Thyroid gland (tissue), 4 donors: ENCODE measurements at regions not wholly inside any gene's neighbourhood (a gene's known extent, or its start where the extent isn't known, plus 50 kb on each side); places are given as distances from the start of the nearest gene placed in this dataset.

Experiments used
- POLR2A ChIP-seq, 2 donors: fragments of 450-650 bp; IDR thresholded peaks; one replicate each; pipeline ENCODE4 v1.6.1; 2017; ENCODE audit warnings: antibody characterized with exemption in 2 of 2, mild to moderate bottlenecking in 2 of 2, moderate library complexity in 1 of 2
- TF ChIP-seq, protein P1 (sequence below), 6 experiments: fragments of 200-600 bp in 3 of 6; fragments of 450-650 bp in 3 of 6; sonication (generic) in 3 of 6; IDR thresholded peaks; one replicate each; pipeline ENCODE4 v1.5.1; 2016 to 2019; ENCODE audit warnings: antibody characterized with exemption in 6 of 6, mild to moderate bottlenecking in 2 of 6, inconsistent platforms in 1 of 6, moderate library complexity in 1 of 6

DNA sequence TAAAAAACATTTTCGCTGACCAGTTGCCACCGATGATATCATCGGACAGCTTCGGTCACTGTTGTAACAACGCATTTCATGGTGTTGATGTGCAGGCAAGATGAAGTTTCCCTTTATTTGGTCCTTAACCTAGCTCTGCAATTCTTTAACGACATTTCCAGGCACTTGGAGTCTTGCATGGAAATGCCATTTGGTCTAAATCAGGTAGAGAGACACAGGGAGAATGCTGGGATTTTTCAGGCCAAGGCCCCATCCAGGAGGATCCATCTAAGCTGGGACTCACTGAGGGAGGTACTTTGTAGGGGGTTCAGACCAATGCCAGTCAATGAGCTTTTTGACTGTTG is 121.5 kb upstream of the RCN1 start:
- TF ChIP-seq, protein P1, sequence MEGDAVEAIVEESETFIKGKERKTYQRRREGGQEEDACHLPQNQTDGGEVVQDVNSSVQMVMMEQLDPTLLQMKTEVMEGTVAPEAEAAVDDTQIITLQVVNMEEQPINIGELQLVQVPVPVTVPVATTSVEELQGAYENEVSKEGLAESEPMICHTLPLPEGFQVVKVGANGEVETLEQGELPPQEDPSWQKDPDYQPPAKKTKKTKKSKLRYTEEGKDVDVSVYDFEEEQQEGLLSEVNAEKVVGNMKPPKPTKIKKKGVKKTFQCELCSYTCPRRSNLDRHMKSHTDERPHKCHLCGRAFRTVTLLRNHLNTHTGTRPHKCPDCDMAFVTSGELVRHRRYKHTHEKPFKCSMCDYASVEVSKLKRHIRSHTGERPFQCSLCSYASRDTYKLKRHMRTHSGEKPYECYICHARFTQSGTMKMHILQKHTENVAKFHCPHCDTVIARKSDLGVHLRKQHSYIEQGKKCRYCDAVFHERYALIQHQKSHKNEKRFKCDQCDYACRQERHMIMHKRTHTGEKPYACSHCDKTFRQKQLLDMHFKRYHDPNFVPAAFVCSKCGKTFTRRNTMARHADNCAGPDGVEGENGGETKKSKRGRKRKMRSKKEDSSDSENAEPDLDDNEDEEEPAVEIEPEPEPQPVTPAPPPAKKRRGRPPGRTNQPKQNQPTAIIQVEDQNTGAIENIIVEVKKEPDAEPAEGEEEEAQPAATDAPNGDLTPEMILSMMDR (IDR thresholded peaks at IDR 0.05) = no peak
- no peak for TF ChIP-seq POLR2A (IDR thresholded peaks at IDR 0.05)
